A549 (cell line): ENCODE measurements at regions not wholly inside any gene's neighbourhood (a gene's known extent, or its start where the extent isn't known, plus 50 kb on each side); places are given as distances from the start of the nearest gene placed in this dataset.
"Not testable (repeated sequence)": the region's sequence is repeated elsewhere in the genome, so short reads cannot be mapped to it uniquely, and the experiment has no call there.

Experiments used
- BHLHE40 ChIP-seq: IDR thresholded peaks from 2 replicates; pipeline ENCODE4 v1.6.1; 2012; ENCODE audit warnings: low read depth, low read length, inconsistent platforms
- CBX2 ChIP-seq: fragments of 200-600 bp; sonication (generic); IDR thresholded peaks from 2 replicates; pipeline ENCODE4 v1.6.1; 2016; ENCODE audit warnings: low read depth, mild to moderate bottlenecking, borderline replicate concordance
- CHD2 ChIP-seq: fragments of 150-350 bp; IDR thresholded peaks from 2 replicates; pipeline ENCODE4 v1.6.1; 2014; ENCODE audit warnings: low read length; ENCODE audit not compliant: partially characterized antibody
- EP300 ChIP-seq, 2 experiments: fragments of >200 bp; sonication (Bioruptor Twin); formaldehyde crosslinking; IDR thresholded peaks; 2 replicates in 1 of 2; 3 replicates in 1 of 2; pipeline ENCODE4 v1.6.1; 2016 to 2017
- HDAC2 ChIP-seq: fragments of 200-600 bp; sonication (generic); IDR thresholded peaks from 2 replicates; pipeline ENCODE4 v1.6.1; 2016
- JUN ChIP-seq, 2 experiments: fragments of >200 bp; sonication (Bioruptor Twin); formaldehyde crosslinking; IDR thresholded peaks; 2 replicates in 1 of 2; 3 replicates in 1 of 2; pipeline ENCODE4 v1.6.1; 2016 to 2017
- MAFK ChIP-seq: fragments of 450-650 bp; IDR thresholded peaks from 2 replicates; pipeline ENCODE4 v1.6.1; 2014; ENCODE audit not compliant: partially characterized antibody
- MAZ ChIP-seq: fragments of 150-350 bp; IDR thresholded peaks from 2 replicates; pipeline ENCODE4 v1.6.1; 2014; ENCODE audit warnings: antibody characterized with exemption, low read depth, low read length, borderline replicate concordance
- NR3C1 ChIP-seq: fragments of >200 bp; sonication (Bioruptor Twin); formaldehyde crosslinking; IDR thresholded peaks from 3 replicates; pipeline ENCODE4 v1.6.1; 2017
- POLR2A ChIP-seq: IDR thresholded peaks from 2 replicates; pipeline ENCODE4 v1.6.1; 2012; ENCODE audit warnings: mild to moderate bottlenecking, low read length
- RFX5 ChIP-seq: fragments of 450-650 bp; IDR thresholded peaks from 2 replicates; pipeline ENCODE4 v1.7.1; 2014; ENCODE audit warnings: antibody characterized with exemption, mild to moderate bottlenecking, moderate library complexity
- TF ChIP-seq, protein P1 (sequence below): IDR thresholded peaks from 2 replicates; pipeline ENCODE4 v1.6.1; 2012
- TF ChIP-seq, protein P2 (sequence below): fragments of >200 bp; sonication (Bioruptor Twin); formaldehyde crosslinking; IDR thresholded peaks from 3 replicates; pipeline ENCODE4 v1.5.1; 2016
- TF ChIP-seq, protein P3 (sequence below): fragments of 200-600 bp; sonication (generic); IDR thresholded peaks from 2 replicates; pipeline ENCODE4 v1.6.1; 2016; ENCODE audit warnings: antibody characterized with exemption, mild to moderate bottlenecking, moderate library complexity

DNA sequence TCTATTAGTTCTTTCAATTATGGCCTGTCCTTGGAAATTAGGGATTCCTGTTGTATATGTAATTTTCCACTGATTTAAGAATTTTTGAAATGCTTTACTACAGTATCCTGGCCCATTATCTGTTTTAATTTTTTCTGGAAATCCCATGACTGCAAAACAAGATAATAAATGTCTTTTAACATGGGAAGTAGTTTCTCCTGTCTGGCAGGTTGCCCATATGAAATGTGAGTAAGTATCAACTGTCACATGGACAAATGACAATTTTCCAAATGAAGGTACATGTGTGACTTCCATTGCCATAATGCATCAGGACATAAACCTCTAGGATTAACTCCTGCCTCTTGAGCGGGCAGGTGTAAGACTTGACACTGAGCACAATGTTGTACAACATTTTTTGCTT lies 71.9 kb upstream of the ZNF195 start:
- TF ChIP-seq, protein P1, sequence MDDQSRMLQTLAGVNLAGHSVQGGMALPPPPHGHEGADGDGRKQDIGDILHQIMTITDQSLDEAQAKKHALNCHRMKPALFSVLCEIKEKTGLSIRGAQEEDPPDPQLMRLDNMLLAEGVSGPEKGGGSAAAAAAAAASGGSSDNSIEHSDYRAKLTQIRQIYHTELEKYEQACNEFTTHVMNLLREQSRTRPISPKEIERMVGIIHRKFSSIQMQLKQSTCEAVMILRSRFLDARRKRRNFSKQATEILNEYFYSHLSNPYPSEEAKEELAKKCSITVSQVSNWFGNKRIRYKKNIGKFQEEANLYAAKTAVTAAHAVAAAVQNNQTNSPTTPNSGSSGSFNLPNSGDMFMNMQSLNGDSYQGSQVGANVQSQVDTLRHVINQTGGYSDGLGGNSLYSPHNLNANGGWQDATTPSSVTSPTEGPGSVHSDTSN = not testable (repeated sequence)
- TF ChIP-seq MAZ; CHD2; EP300 (IDR thresholded peaks at IDR 0.05); NR3C1; JUN (IDR thresholded peaks at IDR 0.05); HDAC2; MAFK; BHLHE40; POLR2A; CBX2; RFX5: not testable (repeated sequence)
- TF ChIP-seq, protein P2, sequence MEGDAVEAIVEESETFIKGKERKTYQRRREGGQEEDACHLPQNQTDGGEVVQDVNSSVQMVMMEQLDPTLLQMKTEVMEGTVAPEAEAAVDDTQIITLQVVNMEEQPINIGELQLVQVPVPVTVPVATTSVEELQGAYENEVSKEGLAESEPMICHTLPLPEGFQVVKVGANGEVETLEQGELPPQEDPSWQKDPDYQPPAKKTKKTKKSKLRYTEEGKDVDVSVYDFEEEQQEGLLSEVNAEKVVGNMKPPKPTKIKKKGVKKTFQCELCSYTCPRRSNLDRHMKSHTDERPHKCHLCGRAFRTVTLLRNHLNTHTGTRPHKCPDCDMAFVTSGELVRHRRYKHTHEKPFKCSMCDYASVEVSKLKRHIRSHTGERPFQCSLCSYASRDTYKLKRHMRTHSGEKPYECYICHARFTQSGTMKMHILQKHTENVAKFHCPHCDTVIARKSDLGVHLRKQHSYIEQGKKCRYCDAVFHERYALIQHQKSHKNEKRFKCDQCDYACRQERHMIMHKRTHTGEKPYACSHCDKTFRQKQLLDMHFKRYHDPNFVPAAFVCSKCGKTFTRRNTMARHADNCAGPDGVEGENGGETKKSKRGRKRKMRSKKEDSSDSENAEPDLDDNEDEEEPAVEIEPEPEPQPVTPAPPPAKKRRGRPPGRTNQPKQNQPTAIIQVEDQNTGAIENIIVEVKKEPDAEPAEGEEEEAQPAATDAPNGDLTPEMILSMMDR = not testable (repeated sequence)
- TF ChIP-seq, protein P3, sequence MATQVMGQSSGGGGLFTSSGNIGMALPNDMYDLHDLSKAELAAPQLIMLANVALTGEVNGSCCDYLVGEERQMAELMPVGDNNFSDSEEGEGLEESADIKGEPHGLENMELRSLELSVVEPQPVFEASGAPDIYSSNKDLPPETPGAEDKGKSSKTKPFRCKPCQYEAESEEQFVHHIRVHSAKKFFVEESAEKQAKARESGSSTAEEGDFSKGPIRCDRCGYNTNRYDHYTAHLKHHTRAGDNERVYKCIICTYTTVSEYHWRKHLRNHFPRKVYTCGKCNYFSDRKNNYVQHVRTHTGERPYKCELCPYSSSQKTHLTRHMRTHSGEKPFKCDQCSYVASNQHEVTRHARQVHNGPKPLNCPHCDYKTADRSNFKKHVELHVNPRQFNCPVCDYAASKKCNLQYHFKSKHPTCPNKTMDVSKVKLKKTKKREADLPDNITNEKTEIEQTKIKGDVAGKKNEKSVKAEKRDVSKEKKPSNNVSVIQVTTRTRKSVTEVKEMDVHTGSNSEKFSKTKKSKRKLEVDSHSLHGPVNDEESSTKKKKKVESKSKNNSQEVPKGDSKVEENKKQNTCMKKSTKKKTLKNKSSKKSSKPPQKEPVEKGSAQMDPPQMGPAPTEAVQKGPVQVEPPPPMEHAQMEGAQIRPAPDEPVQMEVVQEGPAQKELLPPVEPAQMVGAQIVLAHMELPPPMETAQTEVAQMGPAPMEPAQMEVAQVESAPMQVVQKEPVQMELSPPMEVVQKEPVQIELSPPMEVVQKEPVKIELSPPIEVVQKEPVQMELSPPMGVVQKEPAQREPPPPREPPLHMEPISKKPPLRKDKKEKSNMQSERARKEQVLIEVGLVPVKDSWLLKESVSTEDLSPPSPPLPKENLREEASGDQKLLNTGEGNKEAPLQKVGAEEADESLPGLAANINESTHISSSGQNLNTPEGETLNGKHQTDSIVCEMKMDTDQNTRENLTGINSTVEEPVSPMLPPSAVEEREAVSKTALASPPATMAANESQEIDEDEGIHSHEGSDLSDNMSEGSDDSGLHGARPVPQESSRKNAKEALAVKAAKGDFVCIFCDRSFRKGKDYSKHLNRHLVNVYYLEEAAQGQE = not testable (repeated sequence)
